Mesodermal cell (in vitro differentiated cells): ENCODE measurements at regions not wholly inside any gene's neighbourhood (a gene's known extent, or its start where the extent isn't known, plus 50 kb on each side); places are given as distances from the start of the nearest gene placed in this dataset.
A peak's percentile ranks its signal among the peaks of the same experiment; 100 is the strongest.

Experiments
- H3K27ac ChIP-seq: 2 replicates; pipeline ENCODE4 v1.7.0; 2013; ENCODE audit warnings: mild to moderate bottlenecking, low read depth, low read length, moderate library complexity; ENCODE audit not compliant: severe bottlenecking
- H3K36me3 ChIP-seq: 2 replicates; pipeline ENCODE4 v1.7.1; 2013; ENCODE audit warnings: mild to moderate bottlenecking, low read length, moderate library complexity; ENCODE audit not compliant: control insufficient read depth, insufficient read depth
- H3K4me1 ChIP-seq: one replicate; pipeline ENCODE4 v1.7.1; 2013; ENCODE audit warnings: mild to moderate bottlenecking, low read length; ENCODE audit not compliant: insufficient read depth, control insufficient read depth, poor library complexity, severe bottlenecking
- H3K4me3 ChIP-seq: 2 replicates; pipeline ENCODE4 v1.7.0; 2013; ENCODE audit warnings: low read length, control low read depth, mild to moderate bottlenecking; ENCODE audit not compliant: insufficient read depth, poor library complexity, severe bottlenecking; ENCODE audit errors: extremely low read depth
- H3K9me3 ChIP-seq: 2 replicates; pipeline ENCODE4 v1.7.1; 2013; ENCODE audit warnings: mild to moderate bottlenecking, low read length, moderate library complexity; ENCODE audit not compliant: control insufficient read depth
- WGBS, 2 experiments: methylation state at CpG; one replicate each; pipeline ENCODE4 v1.1.5; 2013; ENCODE audit warnings: missing lambda C conversion rate in 2 of 2; ENCODE audit not compliant: insufficient coverage in 2 of 2; 5-methylcytosine and 5-hydroxymethylcytosine counted together

DNA sequence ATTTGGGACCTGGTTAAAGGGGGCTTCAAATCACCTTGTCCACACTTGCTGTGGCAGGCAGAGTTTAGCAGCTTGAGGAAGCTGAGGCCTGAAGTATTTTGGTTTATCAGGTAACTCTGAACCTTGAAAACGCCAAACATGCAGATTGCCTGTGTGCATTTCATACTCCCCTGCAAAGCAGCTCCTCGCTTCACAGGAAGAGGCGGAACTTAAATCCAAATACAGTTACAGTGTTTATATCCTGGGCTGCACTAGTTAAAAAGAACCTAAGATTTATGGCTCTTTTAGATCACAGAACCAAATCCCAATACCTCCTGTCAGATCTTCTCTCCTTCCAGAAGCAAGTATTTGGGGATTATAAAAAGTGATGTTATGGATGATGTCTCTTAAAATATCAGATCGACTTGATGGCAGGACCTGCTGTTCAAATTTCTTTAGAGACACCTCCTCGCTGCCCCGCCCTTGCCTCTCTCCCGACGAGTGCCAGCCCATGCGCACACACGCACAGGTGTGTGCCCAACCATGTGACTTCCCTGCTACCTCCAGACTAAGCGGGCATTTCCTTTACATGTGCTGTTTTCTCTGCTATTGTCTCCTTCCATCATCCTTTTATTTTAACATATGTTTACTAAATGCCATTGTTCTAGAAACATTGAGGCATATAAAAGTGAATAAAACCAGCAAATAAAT is 224.6 kb upstream of the FOXQ1 start:
- no peaks in the 10 kb centered on the region for H3K9me3 ChIP-seq
- no peak overlapping the region for H3K27ac ChIP-seq
- no peaks in the 10 kb centered on the region for H3K4me1 ChIP-seq
- 86 to 89% methylated on average over 9 to 10 of the region's 11 CpGs for WGBS, 2 experiments
- H3K36me3 ChIP-seq, result no peaks in the 10 kb centered on the region
- no peak overlapping the region for H3K4me3 ChIP-seq

DNA sequence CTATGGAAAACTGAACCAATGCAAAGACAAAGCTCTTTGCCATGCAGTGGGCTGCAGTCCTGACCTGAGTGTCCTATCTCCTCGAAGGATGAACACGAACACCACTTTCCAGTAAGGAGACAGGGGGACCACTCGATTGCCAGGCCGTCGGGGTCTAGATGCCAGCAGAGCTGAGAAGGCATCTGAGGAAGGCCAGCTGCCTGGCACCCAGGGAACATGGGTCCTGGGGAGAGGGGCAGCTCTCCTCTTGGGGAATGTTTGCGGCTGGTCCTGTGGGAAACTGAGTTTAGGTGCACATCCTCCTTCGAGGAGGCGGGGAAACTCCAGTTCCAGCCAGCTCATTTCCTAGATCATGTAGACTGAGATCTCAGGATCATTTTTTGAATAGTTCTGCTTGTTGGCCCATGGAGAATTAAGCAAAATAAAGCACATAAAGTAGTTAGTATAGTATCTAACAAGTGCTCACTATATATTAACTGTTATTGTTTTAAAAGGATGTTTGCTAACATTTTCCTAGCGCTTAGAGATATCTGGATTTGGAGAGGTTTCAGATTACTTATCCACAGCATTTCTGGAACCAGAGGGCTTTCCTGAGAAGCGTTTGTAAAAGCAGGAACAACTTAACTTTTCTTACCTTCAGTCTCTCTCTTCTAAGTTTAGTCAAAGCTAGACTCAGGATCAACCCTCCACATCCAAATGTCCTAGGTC is 225.3 kb upstream of the FOXQ1 start:
- Histone ChIP-seq H3K27ac (no peak overlapping the region), H3K9me3 (no peaks in the 10 kb centered on the region), H3K4me1 (no peaks in the 10 kb centered on the region), H3K36me3 (no peaks in the 10 kb centered on the region), H3K4me3 (no peak overlapping the region)
- WGBS, 2 experiments, result 93 to 94% methylated on average over 9 of the region's 10 CpGs

DNA sequence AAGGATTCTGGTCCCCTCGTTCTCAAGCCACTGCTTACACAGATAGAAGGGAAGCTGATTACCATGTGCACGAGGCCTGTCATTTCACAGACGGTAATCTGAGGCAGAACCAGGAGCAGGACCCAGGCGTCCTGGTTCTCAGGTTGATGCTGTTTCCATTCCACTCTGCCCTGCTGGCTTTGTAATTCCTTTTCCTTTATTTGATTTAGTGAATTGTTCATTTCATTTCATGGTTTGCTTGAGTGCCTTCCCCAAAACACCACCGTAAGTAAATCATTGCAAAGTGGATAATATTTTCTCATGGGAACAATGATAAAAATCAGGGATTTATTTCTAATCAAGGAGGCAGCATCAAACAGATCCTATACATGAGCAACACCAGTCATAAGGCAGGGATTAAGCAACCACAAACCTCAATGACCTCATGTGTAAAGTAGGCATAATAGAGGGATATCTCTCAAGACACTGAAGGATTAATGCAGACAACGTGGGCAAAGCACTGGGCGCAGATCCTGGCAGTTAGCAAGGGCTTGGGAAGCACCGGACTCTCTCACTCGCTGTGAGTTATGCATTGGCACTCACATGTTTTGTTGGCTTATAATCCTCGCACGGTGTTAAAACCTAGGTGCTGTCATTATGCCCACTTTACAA is 229.5 kb upstream of the FOXQ1 start:
- H3K4me3 ChIP-seq, result no peak overlapping the region
- no peaks in the 10 kb centered on the region for H3K36me3 ChIP-seq
- no peaks in the 10 kb centered on the region for H3K4me1 ChIP-seq
- peaks cover 5% of the 10 kb centered on the region for H3K9me3 ChIP-seq
- WGBS, 2 experiments, result 94 to 96% methylated on average over 10 of the region's 11 CpGs
- H3K27ac ChIP-seq, result no peak overlapping the region

DNA sequence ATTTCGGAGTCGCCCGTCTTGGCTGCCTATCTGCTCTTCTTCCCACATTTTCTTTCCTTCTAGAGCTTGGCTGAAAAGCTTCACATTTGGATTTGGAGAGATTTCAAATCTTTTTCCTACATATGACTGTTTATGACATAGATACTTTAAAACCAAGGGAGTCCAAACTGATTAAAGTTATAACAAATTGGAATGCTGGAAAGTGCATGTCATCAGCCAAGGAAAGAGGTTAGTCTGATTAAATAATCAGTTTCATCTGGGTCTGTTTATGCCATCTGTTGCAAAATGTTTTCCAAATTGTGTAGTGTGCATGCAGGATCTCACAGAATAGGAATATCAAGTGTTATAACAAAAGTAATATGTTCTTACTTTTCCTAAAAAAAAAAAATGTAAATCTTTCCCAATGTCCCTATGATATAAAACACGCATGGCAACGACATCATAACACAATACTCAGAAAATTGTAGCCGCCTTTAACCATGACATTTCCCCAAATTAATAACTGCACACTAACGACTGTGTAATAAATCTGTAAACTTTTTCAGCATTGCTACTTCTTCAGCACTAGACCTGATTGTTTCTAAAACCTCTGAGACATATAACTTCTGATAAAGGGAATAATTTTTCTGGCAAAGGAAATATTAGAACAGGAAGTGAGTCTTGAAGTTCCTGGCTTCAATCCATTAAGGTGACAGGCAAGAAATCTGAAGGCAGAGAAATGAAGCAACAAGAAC is 230.2 kb upstream of the FOXQ1 start:
- WGBS, 2 experiments, result 90 to 93% methylated on average over 3 to 4 of the region's 7 CpGs
- H3K27ac ChIP-seq, result no peak overlapping the region

DNA sequence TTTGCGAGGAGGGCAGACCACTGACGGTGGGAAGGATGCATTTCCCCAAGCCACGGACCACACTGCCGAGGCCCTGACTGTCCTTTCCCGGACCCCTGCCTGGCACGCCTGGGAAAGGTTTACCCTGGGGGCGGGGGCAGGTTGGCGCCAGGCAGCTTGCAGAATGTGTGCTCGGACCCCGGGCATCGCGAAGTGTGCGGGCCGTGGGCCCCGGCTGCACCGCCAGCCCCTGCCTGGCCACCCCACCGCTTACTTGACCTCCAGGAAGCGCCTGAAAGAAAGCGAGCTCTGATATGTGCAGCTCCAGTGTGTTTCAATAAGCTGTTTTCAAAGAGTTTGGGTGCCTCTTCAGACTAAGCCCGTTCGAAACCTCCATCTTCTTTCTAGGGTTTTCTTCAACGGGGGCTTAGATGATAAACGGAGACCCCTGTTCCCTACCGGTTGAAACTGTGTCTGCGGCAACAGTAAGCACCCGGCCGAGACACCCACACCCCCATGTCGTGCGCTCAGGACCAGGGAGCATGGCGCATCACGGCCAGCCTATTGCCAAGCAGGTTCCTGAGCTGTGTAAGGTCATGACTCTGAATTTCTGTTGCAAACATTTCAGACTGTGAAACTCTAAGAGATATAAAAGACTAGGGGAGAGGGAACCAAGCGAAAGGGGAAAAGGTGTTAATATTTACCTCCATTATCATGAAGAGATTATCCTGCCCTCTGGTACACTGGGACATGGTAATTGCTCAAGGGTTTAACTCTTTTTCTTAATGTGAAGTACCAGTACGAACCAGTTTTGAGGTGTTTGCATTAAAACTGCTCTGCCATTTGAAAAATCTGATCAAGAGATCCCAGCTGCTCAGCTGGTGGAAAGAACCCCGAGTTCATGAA is 231.2 kb upstream of the FOXQ1 start:
- Histone ChIP-seq H3K27ac (no peak overlapping the region), H3K4me3 (no peak overlapping the region)

More for the DNA sequence above, 230.2 kb upstream of the FOXQ1 start:
- Histone ChIP-seq H3K36me3 (no peaks in the 10 kb centered on the region), H3K4me3 (no peak overlapping the region), H3K9me3 (peaks cover 5% of the 10 kb centered on the region), H3K4me1 (peaks cover 3% of the 10 kb centered on the region)

DNA sequence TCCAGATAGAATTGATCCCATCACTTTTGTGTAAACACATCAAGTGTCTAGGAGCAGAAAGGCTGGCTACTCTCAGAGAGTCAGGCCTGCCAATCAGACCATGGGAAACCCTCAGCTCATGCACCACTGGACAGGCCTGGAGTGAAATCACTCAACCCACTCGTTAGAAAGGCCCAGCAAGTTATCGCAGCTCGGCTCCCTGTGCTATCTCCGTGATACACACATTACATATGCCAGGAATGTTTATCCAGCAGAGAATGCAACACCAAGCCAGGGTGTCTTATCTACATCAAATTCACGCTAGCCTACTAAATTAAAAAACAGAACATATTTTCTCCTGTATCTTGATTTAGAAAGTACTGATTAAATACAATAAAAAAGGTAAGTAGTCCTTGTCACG is 232.4 kb upstream of the FOXQ1 start:
- Histone ChIP-seq H3K9me3 (peaks cover 5% of the 10 kb centered on the region), H3K36me3 (no peaks in the 10 kb centered on the region), H3K4me1 (peaks cover 3% of the 10 kb centered on the region), H3K4me3 (no peak overlapping the region), H3K27ac (peak overlapping the region; percentile 23)
- WGBS, 2 experiments, result 78 to 81% methylated on average over 4 to 5 of the region's 6 CpGs

More for the DNA sequence above, 231.2 kb upstream of the FOXQ1 start:
- H3K4me1 ChIP-seq, result peaks cover 3% of the 10 kb centered on the region
- H3K36me3 ChIP-seq, result no peaks in the 10 kb centered on the region
- peaks cover 5% of the 10 kb centered on the region for H3K9me3 ChIP-seq
- 95% methylated on average over 28 to 30 of the region's 34 CpGs for WGBS, 2 experiments

DNA sequence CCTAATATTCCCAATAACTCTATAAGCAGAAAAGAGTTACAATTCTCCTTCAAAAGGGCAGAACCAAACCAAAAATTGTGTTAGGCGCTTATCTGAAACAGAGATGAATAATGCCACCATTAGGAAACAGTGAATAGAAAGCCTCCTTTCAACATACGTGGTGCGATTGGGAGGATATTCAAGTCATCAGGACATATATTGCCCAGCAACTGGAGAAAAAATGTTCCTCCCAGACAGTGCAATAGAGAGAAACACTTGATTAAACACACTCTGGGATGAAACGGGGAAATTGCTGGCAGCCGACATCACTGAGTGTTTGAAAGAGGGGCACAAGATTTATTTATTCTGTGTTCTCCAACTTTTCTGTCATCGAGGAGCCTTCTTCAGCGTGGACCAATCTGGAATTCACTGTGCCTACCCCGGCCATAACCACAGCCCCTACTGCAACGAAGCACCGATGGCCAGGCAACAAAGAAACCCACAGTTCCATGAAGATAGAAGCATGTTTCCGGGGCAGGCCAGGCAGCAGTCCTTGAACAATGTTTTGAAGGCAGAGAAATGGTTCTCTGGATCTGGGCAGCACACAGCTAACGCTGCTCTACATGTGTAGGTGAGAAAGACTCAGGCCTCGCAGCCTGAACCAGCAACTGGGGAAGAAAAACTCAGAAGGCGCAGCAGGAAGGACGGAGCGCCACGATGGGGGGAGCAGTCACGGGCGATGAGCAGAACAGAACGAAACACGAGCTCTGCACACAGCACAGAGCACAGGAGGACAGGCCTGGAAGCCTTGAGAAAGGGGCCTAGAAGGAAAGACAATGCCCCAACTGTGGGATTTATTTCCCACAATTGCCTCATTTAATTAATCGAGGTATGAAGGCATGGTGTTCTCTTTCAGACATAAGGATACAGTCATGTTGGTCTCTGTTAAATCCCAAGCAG is 234.2 kb upstream of the FOXQ1 start:
- H3K9me3 ChIP-seq, result peaks cover 5% of the 10 kb centered on the region
- WGBS, 2 experiments, result 89 to 91% methylated on average over 21 to 22 of the region's 22 CpGs
- peaks cover 3% of the 10 kb centered on the region for H3K4me1 ChIP-seq
- no peak overlapping the region for H3K4me3 ChIP-seq
- no peak overlapping the region for H3K27ac ChIP-seq
- H3K36me3 ChIP-seq, result no peaks in the 10 kb centered on the region

DNA sequence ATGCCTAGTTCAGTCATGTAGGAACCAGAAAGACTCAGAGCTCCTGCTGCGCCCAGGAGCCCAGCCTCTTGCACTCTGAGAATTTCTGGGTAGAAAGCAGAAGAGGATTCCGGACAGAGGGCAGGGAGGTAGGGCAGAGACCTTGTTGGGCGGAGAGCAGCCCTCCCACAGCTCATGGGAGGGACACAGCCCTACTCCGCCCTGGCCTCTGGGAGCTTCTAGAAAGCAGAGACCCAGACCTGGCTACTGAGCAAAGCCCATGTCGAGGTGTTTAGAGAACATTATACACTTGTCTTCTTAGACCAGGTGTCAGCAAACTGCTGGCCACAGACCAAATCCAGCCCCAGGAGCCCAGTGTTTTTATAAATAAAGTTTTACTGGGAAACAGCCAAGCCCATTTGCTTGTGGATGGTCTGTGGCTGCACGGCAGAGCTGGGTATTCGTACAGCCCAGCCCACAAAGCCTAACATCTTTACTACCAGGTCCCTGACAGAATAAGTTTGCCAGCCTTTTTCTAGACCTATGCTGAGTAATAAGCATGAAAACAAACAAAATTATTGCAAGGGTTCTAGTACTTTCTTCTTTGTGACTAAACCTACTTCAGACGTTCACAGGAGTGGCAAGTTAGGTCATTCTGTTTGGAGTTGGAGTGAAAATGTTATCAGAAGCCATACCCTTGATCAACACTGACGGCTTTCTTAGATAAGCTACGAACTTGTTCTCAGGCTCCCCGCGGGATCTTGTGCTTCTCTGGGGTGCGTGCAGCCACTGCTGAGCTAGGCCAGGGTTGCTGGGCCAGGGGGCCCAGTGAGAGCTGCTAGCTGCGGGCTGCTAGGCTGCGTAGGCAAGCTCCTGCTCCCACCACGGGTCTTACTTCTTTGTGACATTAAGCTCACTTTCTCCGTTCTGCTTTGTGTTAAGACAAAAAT is 235.1 kb upstream of the FOXQ1 start:
- no peaks in the 10 kb centered on the region for H3K36me3 ChIP-seq
- WGBS, 2 experiments, result 80 to 85% methylated on average over 9 to 13 of the region's 17 CpGs
- no peak overlapping the region for H3K4me3 ChIP-seq
- peaks cover 3% of the 10 kb centered on the region for H3K4me1 ChIP-seq
- H3K27ac ChIP-seq, result peak overlapping the region; percentile 36
- H3K9me3 ChIP-seq, result peaks cover 5% of the 10 kb centered on the region
